CD14-positive monocyte (primary cell): ENCODE measurements at regions not wholly inside any gene's neighbourhood (a gene's known extent, or its start where the extent isn't known, plus 50 kb on each side); places are given as distances from the start of the nearest gene placed in this dataset.

ENCODE experiments used
- DNase-seq, 3 donors: peaks; one replicate each; pipeline ENCODE4 v3.0.0-alpha.2; 2011 to 2022
- H2AFZ ChIP-seq: 2 replicates; pipeline ENCODE4 v1.6.0; 2012; ENCODE audit warnings: mild to moderate bottlenecking, low read depth, low read length, inconsistent platforms; ENCODE audit not compliant: insufficient read depth, poor library complexity, severe bottlenecking
- H3K27ac ChIP-seq, 2 donors: 1 replicate in 1 of 2; 2 replicates in 1 of 2; pipeline ENCODE4 v1.5.1; 2012 to 2013; ENCODE audit warnings: low read length in 2 of 2, control low read depth in 1 of 2, inconsistent platforms in 1 of 2, low read depth in 1 of 2, mild to moderate bottlenecking in 1 of 2
- H3K27me3 ChIP-seq, 2 donors: one replicate each; pipeline versions ENCODE4 v1.6.0 to v1.6.1; 2011 to 2013; ENCODE audit warnings: low read length in 2 of 2; ENCODE audit not compliant: control insufficient read depth in 2 of 2, insufficient read depth in 2 of 2
- H3K36me3 ChIP-seq, 2 donors: replicated peaks in 1 of 2; 1 replicate in 1 of 2; 2 replicates in 1 of 2; pipeline versions ENCODE4 v1.5.1 to v1.6.1; 2012 to 2013; ENCODE audit warnings: low read length in 2 of 2, control low read depth in 1 of 2, inconsistent platforms in 1 of 2, mild to moderate bottlenecking in 1 of 2; ENCODE audit not compliant: insufficient read depth in 2 of 2, control insufficient read depth in 1 of 2
- H3K4me1 ChIP-seq, 2 donors: 1 replicate in 1 of 2; 2 replicates in 1 of 2; pipeline versions ENCODE4 v1.5.1 to v1.6.1; 2012 to 2013; ENCODE audit warnings: low read length in 2 of 2, control low read depth in 1 of 2, inconsistent platforms in 1 of 2, mild to moderate bottlenecking in 1 of 2, moderate library complexity in 1 of 2; ENCODE audit not compliant: insufficient read depth in 2 of 2, control insufficient read depth in 1 of 2
- H3K4me2 ChIP-seq: replicated peaks from 2 replicates; pipeline ENCODE3; 2012; ENCODE audit warnings: low read length, moderate library complexity, mild to moderate bottlenecking; ENCODE audit not compliant: poor library complexity, severe bottlenecking; ENCODE audit errors: extremely low read depth
- H3K4me3 ChIP-seq, 3 experiments: fragments of 200-600 bp in 1 of 3; sonication (generic) in 1 of 3; replicated peaks in 1 of 3; 1 replicate in 2 of 3; 2 replicates in 1 of 3; pipeline ENCODE4 v1.5.1; 2011 to 2013; ENCODE audit warnings: low read length in 3 of 3, mild to moderate bottlenecking in 3 of 3, control low read depth in 2 of 3, low read depth in 2 of 3, inconsistent platforms in 1 of 3, moderate library complexity in 1 of 3
- H3K79me2 ChIP-seq: 2 replicates; pipeline ENCODE4 v1.6.0; 2012; ENCODE audit warnings: mild to moderate bottlenecking, control low read depth, inconsistent platforms, low read length, moderate library complexity; ENCODE audit not compliant: insufficient read depth
- H3K9ac ChIP-seq: 2 replicates; pipeline ENCODE4 v1.6.0; 2017; ENCODE audit warnings: low read length, mild to moderate bottlenecking; ENCODE audit not compliant: insufficient read depth, poor library complexity, severe bottlenecking
- H3K9me3 ChIP-seq, 2 donors: replicated peaks in 1 of 2; 1 replicate in 1 of 2; 2 replicates in 1 of 2; pipeline versions ENCODE4 v1.5.1 to v1.6.1; 2012 to 2013; ENCODE audit warnings: low read length in 2 of 2, control low read depth in 1 of 2; ENCODE audit not compliant: control insufficient read depth in 1 of 2, insufficient read depth in 1 of 2
- H4K20me1 ChIP-seq: 2 replicates; pipeline ENCODE4 v1.6.0; 2012; ENCODE audit warnings: mild to moderate bottlenecking, low read length, control low read depth, moderate library complexity; ENCODE audit not compliant: insufficient read depth
- H3K27ac Mint-ChIP-seq, 7 donors: one replicate each; pipeline ENCODE4 v1.8.0; 2020; ENCODE audit warnings: mild to moderate bottlenecking in 7 of 7, mixed read lengths in 7 of 7, moderate library complexity in 6 of 7, inconsistent platforms in 2 of 7
- H3K27me3 Mint-ChIP-seq, 3 donors: one replicate each; pipeline ENCODE4 v1.8.0; 2021 to 2022; ENCODE audit warnings: low read depth in 3 of 3, mild to moderate bottlenecking in 3 of 3, mixed read lengths in 3 of 3, moderate library complexity in 3 of 3, inconsistent platforms in 1 of 3
- H3K36me3 Mint-ChIP-seq, 2 donors: one replicate each; pipeline ENCODE4 v1.8.0; 2020; ENCODE audit warnings: mixed read lengths in 2 of 2, inconsistent platforms in 1 of 2, mild to moderate bottlenecking in 1 of 2
- H3K4me1 Mint-ChIP-seq: one replicate; pipeline ENCODE4 v1.8.0; 2020; ENCODE audit warnings: mild to moderate bottlenecking, mixed read lengths
- H3K4me3 Mint-ChIP-seq, 2 donors: one replicate each; pipeline ENCODE4 v1.8.0; 2020; ENCODE audit warnings: mild to moderate bottlenecking in 2 of 2, mixed read lengths in 2 of 2, moderate library complexity in 1 of 2
- H3K9me3 Mint-ChIP-seq, 7 donors: one replicate each; pipeline ENCODE4 v1.8.0; 2020 to 2022; ENCODE audit warnings: mixed read lengths in 7 of 7, mild to moderate bottlenecking in 6 of 7, moderate library complexity in 6 of 7, inconsistent platforms in 2 of 7
- CTCF ChIP-seq: fragments of 200-600 bp; IDR thresholded peaks from one replicate; pipeline ENCODE4 v1.8.0; 2022; ENCODE audit warnings: antibody characterized with exemption, mild to moderate bottlenecking
- WGBS: methylation state at CpG from one replicate; pipeline ENCODE4 v1.1.5; 2013; ENCODE audit warnings: missing lambda C conversion rate; ENCODE audit not compliant: insufficient coverage; 5-methylcytosine and 5-hydroxymethylcytosine counted together
- intact Hi-C, 2 donors: fragments of 100-400 bp; cut with micrococcal nuclease; formaldehyde crosslinking; loops; one replicate each; pipeline versions ENCODE4 v1.15.0 to v1.15.1; 2023

GRCh38 chr15:93523481-93523880 lies 434.5 kb upstream of the RGMA start:
- H4K20me1 ChIP-seq: no peaks in the 10 kb centered on the region
- H2AFZ ChIP-seq: no peak overlapping the region
- H3K36me3 ChIP-seq: no peaks in the 10 kb centered on the region
- H3K9ac ChIP-seq: no peak overlapping the region
- H3K79me2 ChIP-seq: no peaks in the 10 kb centered on the region
- Mint-ChIP-seq H3K4me1 (no peaks in the 10 kb centered on the region), H3K27me3 (peaks cover 0 to 3% (median 0%) of the 10 kb centered on the region in 3 donors), H3K36me3 (no peaks in the 10 kb centered on the region), H3K4me3 (no peak overlapping the region), H3K9me3 (peaks cover 0 to 3% (median 0%) of the 10 kb centered on the region in 7 donors), H3K27ac (no peak overlapping the region)
- H3K4me2 ChIP-seq: no peak overlapping the region
- H3K4me1 ChIP-seq: no peaks in the 10 kb centered on the region
- no peak for DNase-seq
- 90% methylated on average over 5 of the region's 7 CpGs for WGBS
- intact Hi-C loops: no loop called here
- no peak overlapping the region for H3K4me3 ChIP-seq
- no peak overlapping the region for H3K27ac ChIP-seq
- no peaks in the 10 kb centered on the region for H3K9me3 ChIP-seq
- H3K27me3 ChIP-seq: no peaks in the 10 kb centered on the region
- no peak for TF ChIP-seq CTCF

DNA sequence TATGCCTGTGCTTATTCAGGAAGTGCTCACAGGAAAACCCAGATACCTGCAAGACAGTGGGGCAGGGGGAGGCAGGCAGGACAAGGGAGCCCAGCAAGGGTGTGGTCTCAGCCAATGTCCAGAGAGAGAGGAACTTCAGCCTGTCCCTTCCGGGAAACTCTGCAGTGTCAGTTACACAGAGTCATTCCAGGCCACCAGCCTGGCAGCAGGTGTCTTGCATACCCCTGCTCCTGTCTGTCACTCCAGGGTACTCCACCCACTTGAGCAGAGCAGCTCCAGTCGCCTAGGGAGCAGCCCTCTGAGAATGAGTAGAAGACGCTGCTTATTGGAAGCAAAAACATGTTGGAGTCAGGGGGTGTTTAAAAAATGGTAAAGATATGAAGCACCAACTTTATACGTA lies 431.2 kb upstream of the RGMA start:
- Mint-ChIP-seq H3K36me3 (no peaks in the 10 kb centered on the region), H3K27ac (no peak overlapping the region), H3K4me1 (no peaks in the 10 kb centered on the region), H3K9me3 (peaks cover 0 to 3% (median 0%) of the 10 kb centered on the region in 7 donors), H3K27me3 (peaks cover 1 to 5% (median 2%) of the 10 kb centered on the region in 3 donors), H3K4me3 (no peak overlapping the region)
- Histone ChIP-seq H3K36me3 (no peaks in the 10 kb centered on the region), H4K20me1 (no peaks in the 10 kb centered on the region), H3K79me2 (no peaks in the 10 kb centered on the region), H3K9ac (no peak overlapping the region), H3K27ac (no peak overlapping the region), H3K9me3 (no peaks in the 10 kb centered on the region), H3K4me2 (no peak overlapping the region), H3K4me1 (no peaks in the 10 kb centered on the region), H2AFZ (no peak overlapping the region), H3K4me3 (no peak overlapping the region), H3K27me3 (no peaks in the 10 kb centered on the region)
- intact Hi-C loops: no loop called here
- 100% methylated on average over 1 of the region's 4 CpGs for WGBS
- DNase-seq: no peak
- no peak for TF ChIP-seq CTCF
